Right renal cortex interstitium (tissue), 3 donors: ENCODE measurements at regions not wholly inside any gene's neighbourhood (a gene's known extent, or its start where the extent isn't known, plus 50 kb on each side); places are given as distances from the start of the nearest gene placed in this dataset.

Experiments
- DNase-seq, 3 donors: peaks; one replicate each; pipeline ENCODE4 v3.0.0-alpha.2; 2013; ENCODE audit warnings: low read depth in 3 of 3, low spot score in 2 of 3

GRCh38 chr14:104290058-104290667 lies 151.8 kb downstream of the KIF26A start:
- no peak for DNase-seq

- no peak for DNase-seq
Measured at GRCh38 chr14:104290756-104291122, 152.4 kb downstream of the KIF26A start.

- DNase-seq: no peak
Measured at GRCh38 chr14:104291123-104292000, 153.0 kb downstream of the KIF26A start.

- DNase-seq: no peak
Measured at GRCh38 chr14:104292084-104292970, 153.9 kb downstream of the KIF26A start.

GRCh38 chr14:104293231-104293841 lies 154.9 kb downstream of the KIF26A start:
- DNase-seq: no peak

GRCh38 chr14:104293851-104294627 lies 155.7 kb downstream of the KIF26A start:
- no peak for DNase-seq

- no peak for DNase-seq
Measured at GRCh38 chr14:104294628-104294982, 156.2 kb downstream of the KIF26A start.

GRCh38 chr14:104294983-104295680 lies 156.7 kb downstream of the KIF26A start:
- DNase-seq: no peak

GRCh38 chr14:104295681-104296387 lies 157.4 kb downstream of the KIF26A start:
- no peak for DNase-seq

GRCh38 chr14:104296388-104297312 lies 158.3 kb downstream of the KIF26A start:
- no peak for DNase-seq

GRCh38 chr14:104297313-104297704 lies 158.9 kb downstream of the KIF26A start:
- no peak for DNase-seq

- no peak for DNase-seq
Measured at GRCh38 chr14:104297721-104298401, 159.5 kb downstream of the KIF26A start.

- no peak for DNase-seq
Measured at GRCh38 chr14:104298458-104298857, 160.1 kb downstream of the KIF26A start.

GRCh38 chr14:104299993-104300761 lies 161.8 kb downstream of the KIF26A start:
- no peak for DNase-seq

GRCh38 chr14:104301731-104302460 lies 163.5 kb downstream of the KIF26A start:
- DNase-seq: no peak
